GM18868 (cell line): ENCODE measurements at regions not wholly inside any gene's neighbourhood (a gene's known extent, or its start where the extent isn't known, plus 50 kb on each side); places are given as distances from the start of the nearest gene placed in this dataset.
"Not testable (repeated sequence)": the region's sequence is repeated elsewhere in the genome, so short reads cannot be mapped to it uniquely, and the experiment has no call there.

Experiments used
- ATAC-seq: cut with Tn5 transposase; IDR thresholded peaks from one replicate; pipeline ENCODE4 v1.9.1; 2021; ENCODE audit warnings: mild to moderate bottlenecking, moderate library complexity; ENCODE audit not compliant: unreplicated experiment

- not testable (repeated sequence) for ATAC-seq
Observed at GRCh38 chr15:34528055-34528754, 55.2 kb downstream of the GOLGA8B start.

DNA sequence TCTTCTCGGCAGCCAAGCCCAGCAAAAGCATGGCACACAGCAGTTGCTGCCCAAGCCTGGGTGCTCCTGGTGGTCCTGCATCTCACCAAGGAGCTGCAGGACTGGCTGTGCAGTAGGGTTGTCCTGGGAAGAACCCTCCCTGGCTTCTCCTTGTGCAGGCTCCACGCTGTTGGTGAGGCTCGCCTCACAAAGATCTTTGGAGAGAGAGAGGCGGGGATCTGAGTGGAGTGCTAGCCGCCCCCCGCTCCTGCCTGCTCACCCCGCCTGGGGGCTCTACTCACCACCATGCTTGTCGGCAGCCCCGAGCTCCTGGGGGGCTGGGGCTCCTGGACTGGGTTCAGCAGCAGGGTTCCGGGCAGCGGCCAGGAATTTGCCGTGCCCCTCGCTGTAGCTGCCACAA, 55.8 kb downstream of the GOLGA8B start:
- ATAC-seq: not testable (repeated sequence)

- not testable (repeated sequence) for ATAC-seq
Observed at GRCh38 chr15:34523849-34524248, 59.6 kb downstream of the GOLGA8B start.

DNA sequence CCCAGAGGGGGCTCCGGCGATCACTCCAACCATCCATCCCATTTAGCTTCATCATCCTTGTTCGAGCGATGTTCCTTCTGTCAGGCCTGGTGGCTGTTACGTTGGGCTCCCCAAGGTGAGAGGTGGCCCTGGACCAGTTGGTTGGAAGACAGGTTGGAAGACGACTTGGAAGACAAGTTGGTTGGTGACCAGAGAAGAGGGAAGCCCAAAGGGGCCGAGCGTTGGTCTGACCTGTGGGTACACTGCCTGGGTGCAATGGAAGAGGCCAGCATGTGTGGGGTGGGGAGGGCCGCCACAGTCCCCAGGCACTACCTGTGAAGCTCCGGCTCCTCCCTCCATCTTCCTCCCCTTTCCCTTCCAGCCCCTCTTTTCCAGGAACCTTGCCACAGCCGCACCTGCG, 60.9 kb downstream of the GOLGA8B start:
- ATAC-seq: not testable (repeated sequence)

GRCh38 chr15:34521802-34522485, 61.5 kb downstream of the GOLGA8B start:
- ATAC-seq: not testable (repeated sequence)

- no peak for ATAC-seq
Observed at GRCh38 chr15:34520566-34520965, 62.9 kb downstream of the GOLGA8B start.

DNA sequence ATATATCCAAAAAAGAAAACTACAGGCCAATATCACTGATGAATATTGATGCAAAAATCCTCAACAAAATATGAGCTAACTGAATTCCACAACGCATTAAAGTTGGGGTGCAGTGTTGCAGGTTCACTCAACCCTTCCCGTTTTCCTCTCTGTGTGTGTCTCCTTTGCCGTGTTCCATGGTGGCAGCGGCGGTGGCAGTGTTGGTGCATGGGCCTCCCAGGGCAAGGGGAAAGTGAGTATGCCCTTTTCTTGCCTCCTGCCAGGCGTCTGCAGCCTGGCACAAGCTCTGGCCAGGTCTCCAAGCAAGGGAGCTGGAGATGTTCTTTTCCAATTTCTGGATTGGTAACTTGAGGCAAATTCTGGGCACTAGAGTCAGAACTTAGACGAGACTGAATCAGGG, 63.4 kb downstream of the GOLGA8B start:
- ATAC-seq: not testable (repeated sequence)

- peak; percentile 57 for ATAC-seq
Observed at GRCh38 chr15:34514251-34514670, 69.2 kb downstream of the GOLGA8B start.

DNA sequence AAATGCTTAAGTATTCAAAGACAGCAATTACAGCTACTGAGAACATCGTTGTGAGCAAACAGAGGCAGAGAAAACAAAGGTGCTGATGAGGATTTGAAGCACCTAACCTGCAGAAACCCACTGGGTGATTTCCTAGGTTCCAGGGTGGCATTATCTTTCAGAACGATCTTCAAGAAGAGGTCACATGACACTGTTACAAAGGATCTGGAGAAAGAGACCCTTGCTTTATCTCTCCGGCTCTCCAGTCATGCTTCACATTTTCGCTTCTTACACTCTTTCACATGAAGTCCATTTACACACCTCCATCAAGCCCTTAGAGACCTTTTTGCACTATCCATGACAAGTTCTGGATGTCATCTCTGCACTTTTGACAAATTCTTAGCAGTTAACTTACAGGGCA, 70.8 kb downstream of the GOLGA8B start:
- no peak for ATAC-seq

GRCh38 chr15:34501131-34501530, 63.5 kb upstream of the GOLGA8A start:
- ATAC-seq: no peak

DNA sequence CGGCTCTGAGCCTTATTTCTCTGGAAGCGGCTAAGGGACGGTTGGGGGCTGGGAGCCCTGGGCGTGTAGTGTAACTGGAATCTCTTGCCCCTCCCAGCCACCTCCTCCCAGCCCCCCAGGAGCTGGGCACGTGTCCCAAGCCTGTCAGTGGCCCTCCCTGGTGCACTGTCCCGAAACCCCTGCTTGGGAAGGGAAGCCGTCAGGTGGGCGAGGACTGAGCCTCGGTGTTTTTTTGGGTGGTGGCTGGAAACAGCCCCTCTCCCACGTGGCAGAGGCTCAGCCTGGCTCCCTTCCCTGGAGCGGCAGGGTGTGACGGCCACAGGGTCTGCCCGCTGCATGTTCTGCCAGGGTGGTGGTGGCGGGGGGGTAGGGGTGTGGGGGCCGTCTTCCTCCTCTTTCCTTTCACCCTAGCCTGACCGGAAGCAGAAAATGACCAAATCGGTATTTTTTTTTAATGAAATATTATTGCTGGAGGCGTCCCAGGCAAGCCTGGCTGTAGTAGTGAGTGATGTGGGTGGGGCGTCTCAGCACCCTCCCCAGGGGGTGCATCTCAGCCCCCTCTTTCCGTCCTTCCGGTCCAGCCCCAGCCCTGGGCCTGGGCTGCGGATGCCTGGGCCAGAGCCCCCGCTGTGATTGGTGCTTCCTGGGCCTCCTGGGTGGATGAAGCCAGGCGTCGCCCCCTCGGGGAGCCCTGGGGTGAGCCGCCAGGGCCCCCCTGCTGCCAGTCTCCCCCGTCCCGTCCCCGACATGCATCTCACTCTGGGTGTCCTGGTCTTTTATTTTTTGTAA, 58.8 kb upstream of the GOLGA8A start:
- ATAC-seq: no peak

GRCh38 chr15:34495707-34496106, 58.1 kb upstream of the GOLGA8A start:
- ATAC-seq: not testable (repeated sequence)

- no peak for ATAC-seq
Observed at GRCh38 chr15:34494084-34494399, 56.4 kb upstream of the GOLGA8A start.

DNA sequence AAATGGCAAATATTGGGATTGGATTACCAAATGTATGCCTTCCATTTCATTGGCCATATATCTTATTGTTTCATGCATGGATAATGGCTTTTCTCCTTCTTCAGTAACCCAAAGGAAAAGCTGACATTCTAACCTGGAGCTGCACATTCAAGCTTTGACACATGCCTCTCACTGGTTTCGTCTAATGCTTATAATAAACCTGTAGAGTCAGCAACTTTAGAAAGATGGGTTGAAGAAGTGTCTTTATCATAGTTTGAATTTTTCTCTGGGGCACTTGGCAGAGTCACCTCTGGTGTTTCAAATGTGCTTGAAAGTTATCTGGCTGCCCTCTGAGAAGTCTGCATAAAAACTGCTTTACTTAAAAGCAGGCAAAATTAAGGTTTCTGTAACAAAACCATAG, 55.4 kb upstream of the GOLGA8A start:
- no peak for ATAC-seq

DNA sequence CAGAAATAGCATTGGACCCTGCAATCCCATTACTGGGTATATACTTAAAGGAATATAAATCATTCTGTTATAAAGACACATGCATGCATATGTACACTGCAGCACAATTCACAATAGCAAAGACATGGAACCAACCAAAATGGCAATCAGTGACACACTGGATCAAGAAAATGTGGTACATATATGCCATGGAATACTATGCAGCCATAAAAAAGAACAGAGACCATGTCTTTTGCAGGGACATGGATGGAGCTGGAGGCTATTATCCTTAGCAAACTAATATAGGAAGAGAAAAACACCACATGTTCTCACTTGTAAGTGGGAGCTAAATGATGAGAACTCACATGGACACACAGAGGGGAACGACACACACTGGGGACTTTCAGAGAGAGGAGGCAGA, 53.9 kb upstream of the GOLGA8A start:
- ATAC-seq: not testable (repeated sequence)

GRCh38 chr15:34490417-34491193, 53.0 kb upstream of the GOLGA8A start:
- no peak for ATAC-seq

DNA sequence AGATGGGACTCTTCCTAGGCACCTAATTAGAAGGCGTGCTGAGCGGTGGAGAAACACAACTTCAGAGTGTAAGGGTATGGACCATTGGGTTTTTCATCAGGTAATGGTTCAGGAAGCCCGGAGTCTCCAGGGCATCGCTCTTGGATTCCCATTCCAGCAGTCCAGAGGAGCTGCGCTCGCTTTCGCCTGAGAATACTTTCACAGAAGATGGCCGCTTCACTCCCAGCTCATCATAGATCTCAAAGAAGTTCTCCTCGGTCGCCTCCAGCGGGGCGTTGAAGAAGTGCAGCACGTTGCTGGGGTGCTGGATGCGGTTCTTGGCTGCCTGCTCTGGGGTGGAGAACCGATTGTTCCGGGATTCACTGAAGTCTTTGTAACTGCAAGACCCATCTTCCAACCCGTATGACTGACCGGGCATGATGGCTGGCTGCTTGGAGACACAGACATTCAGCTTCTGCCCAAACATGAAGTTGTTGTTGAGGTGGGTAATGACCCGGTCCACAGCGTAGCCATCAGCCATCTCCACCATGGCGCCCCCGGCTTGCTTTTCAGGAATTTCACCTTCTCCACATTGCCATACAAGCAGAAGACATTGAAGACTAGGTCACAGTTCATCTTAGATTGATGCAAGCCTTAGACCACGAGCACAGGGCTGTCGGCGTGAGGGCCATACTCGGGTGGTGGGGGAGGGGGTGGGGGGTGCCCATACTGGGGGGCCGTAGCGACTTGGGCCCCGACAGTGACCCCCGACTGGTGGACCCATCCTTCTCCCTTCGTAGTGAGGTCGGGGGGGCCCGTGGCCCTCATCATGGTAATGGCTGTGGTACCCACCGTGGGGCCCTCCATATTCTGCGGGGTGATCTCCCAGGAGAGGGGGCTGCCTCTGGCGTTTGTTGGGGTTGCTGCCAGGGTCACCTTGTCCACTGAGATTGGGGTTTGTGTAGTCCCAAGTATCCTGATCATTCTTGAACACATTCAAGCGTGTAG, 51.7 kb upstream of the GOLGA8A start:
- not testable (repeated sequence) for ATAC-seq
